DMS114 treated with DMSO at 0.1 percent for 48 hours (cell line): ENCODE measurements at regions not wholly inside any gene's neighbourhood (a gene's known extent, or its start where the extent isn't known, plus 50 kb on each side); places are given as distances from the start of the nearest gene placed in this dataset.
"Not testable (repeated sequence)": the region's sequence is repeated elsewhere in the genome, so short reads cannot be mapped to it uniquely, and the experiment has no call there.

ENCODE experiments used
- DNase-seq: peaks from one replicate; lab custom pipeline; 2025; ENCODE audit not compliant: unreplicated experiment; lab: John Stamatoyannopoulos, UW

GRCh38 chr9:115300874-115301273 is 182.9 kb upstream of the TNC start:
- no peak for DNase-seq

DNA sequence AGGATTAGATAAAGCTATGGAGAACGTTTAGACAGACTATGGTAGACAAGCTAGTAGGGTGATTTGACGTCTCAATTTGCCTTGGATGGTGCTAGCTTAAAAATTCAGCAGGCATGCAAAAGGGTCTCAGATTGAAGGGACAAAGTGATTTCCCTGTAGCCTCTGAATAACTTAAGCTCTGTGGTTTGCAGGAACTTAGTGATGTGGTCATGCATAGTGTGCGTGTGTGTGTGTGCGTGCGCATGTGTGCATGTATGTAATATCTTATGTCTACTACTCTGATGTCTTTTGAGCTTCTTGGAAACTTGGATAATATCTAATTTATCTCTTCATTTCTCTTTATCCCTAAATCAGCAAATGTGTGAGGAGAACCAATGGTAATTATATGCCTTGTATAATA is 183.6 kb upstream of the TNC start:
- no peak for DNase-seq

DNA sequence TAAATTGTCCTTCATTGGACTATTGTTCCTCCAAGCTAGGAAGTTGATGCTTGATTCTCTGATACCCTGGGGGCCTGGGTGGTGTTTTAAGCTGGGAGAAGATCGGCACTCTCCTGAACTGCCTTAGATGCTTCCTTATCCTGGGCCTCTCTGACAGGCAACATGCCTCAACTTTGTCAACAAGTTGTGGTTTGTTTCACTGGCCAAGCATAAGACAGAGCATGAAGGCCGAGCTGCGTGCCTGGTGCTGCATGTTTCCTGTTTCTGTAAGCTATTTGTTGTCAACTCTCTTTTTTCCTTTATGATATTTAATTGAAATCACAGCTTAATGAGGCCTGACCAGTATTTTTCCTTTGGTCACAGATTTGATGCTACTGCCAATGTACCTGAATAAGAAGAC is 187.6 kb upstream of the TNC start:
- DNase-seq: no peak

GRCh38 chr9:115306865-115307264 is 188.9 kb upstream of the TNC start:
- no peak for DNase-seq

- no peak for DNase-seq
Observed at GRCh38 chr9:115313545-115313944, 195.6 kb upstream of the TNC start.

DNA sequence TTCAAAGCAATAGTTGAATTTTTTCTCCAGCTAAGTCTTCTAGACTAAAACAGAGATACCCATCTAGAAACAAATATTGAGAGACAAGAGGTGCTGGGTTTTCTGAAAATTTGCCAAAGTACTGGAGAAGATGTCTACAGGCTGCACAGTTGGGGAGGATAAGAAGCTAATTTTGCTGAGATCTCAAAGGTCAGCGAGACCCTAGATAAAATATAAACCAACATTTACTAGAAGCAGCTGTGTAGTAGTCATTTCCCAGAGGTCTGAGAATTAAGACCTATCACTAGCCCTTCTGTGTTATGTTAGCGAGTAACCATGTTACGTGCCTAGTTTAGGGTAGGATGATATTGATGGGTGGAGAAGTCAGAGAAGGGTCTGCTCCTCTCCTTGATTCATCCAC is 208.5 kb upstream of the TNC start:
- no peak for DNase-seq

- no peak for DNase-seq
Observed at GRCh38 chr9:115327436-115328122, 209.6 kb upstream of the TNC start.

- no peak for DNase-seq
Observed at GRCh38 chr9:115328228-115328627, 210.3 kb upstream of the TNC start.

GRCh38 chr9:115328677-115329076 is 210.7 kb upstream of the TNC start:
- no peak for DNase-seq

- no peak for DNase-seq
Observed at GRCh38 chr9:115333277-115334070, 215.5 kb upstream of the TNC start.

DNA sequence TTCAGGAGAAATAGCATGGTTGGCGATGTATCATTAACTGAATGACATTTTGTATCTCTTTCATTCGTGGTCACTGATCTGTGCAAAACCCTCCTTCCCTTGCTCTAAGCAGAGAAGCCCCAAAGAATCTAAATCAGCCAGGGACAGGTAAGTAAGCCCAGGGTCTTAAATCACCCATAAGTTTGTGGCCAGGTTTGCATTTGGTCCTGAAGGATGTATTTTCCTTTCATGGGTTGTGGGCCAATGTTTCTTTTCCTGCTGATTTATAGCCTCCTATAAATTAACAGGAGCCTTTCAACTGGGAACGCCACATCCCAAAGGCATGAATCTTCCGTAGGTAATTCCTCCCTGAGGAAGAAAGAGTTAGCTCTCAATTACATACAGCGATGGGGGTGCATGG is 217.5 kb upstream of the TNC start:
- DNase-seq: no peak

DNA sequence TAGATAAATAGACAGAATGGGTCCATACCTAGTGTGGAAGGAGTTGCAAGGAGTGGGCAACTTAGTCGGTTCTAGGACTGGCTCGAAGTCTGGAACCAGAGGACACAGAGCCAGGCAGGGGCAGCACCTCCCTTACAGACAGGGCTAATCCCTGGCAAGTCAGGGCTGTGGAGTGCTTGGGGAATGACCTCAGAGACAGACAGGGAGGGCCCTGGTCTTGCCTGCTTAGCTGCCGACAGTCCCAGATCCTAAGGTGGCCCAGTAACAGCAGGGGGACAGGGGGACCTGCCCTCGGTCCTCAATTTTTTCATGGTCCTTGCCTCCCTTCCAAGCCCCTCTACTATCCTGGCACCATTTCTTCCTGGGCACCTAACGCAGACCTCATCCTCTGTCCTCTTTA is 222.4 kb upstream of the TNC start:
- no peak for DNase-seq

- DNase-seq: no peak
Observed at GRCh38 chr9:115341426-115341825, 223.5 kb upstream of the TNC start.

DNA sequence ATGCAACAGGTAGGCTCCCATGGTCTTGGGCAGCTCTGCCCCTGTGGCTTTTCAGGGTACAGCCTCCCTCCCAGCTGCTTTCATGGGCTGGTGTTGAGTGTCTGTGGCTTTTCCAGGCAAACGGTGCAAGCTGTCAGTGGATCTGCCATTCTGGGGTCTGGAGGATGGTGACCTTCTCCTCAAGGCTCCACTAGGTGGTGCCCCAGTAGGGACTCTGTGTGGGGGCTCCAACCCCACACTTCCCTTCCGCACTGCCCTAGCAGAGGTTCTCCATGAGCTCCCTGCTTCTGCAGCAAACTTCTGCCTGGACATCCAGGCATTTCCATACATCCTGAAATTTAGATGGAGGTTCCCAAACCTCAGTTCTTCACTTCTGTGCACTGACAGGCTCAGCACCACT is 229.8 kb upstream of the TNC start:
- not testable (repeated sequence) for DNase-seq

DNA sequence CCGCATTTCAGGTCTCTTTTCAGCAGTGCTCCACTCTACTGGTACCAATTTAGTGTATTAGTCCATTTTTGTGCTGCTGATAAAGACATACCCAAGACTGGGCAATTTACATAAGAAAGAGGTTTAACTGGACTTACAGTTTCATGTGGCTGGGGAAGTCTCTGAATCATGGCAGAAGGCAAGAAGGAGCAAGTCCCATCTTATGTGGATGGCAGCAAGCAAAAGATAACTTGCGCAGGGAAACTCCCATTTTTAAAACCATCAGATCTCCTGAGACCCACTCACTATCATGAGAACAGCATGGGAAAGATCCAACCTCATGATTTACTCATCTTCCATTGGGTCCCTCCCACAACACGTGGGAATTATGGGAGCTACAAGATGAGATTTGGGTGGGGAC is 231.0 kb upstream of the TNC start:
- DNase-seq: not testable (repeated sequence)

DNA sequence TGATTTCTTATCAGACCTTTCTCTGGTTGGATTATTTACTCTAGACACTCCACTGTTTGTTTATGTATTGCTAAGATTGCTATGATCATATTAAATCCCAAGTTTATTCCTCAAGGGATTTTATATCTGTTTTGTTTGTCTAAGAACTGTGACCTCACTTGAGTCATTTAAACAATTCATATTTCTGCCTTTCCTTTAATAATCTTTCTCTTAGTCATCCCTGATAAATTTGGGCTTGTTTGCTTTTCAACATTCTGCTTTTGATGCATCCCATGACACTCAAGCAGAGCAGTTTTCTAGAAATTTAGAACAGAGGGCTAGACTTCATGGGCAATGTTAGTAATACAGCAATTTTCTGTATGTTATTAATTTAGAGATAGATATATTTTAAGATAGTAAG is 231.6 kb upstream of the TNC start:
- no peak for DNase-seq

- no peak for DNase-seq
Observed at GRCh38 chr9:115350548-115350947, 232.6 kb upstream of the TNC start.

DNA sequence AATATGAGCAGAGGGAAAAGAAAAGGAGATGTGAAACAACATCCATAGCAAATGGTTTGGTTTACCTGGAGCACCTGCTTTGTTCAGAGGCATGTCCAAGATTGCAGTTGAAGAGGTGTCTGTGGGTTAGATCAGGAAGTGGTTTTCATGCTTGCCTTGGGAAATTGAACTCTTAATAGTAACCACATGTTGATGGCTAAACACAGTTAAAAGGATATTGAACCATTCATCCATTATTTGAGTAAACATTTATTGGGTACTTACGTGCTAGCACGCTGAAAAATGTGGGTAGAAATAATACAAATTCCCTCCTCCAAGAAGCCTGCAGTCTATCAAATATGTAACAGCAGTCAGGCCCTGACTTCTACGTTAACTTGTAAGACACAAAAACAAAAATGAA is 235.7 kb upstream of the TNC start:
- DNase-seq: no peak

DNA sequence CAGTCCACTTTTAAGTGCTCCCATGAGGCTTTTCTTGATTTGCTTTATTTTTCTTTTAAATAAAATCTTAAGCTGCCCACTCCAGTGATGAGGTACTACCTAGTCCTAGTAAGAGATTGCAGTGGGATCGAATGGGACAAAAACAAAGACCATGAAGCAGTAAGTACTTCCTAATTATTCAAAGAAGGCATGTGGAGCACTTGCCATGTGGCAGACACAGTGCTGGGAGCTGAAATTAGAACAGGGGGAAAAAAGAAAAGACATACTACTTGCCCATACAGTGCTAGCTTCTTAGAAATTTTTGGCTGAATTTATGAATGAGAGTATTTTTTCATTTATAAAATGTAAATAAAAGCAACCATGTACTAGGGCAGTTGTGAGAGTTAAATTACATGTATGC is 239.9 kb upstream of the TNC start:
- DNase-seq: no peak

GRCh38 chr9:115359017-115359780 is 241.2 kb upstream of the TNC start:
- no peak for DNase-seq

GRCh38 chr9:115360122-115360521 is 242.2 kb upstream of the TNC start:
- DNase-seq: no peak

GRCh38 chr9:115362101-115362500 is 244.1 kb upstream of the TNC start:
- DNase-seq: no peak
